Neural progenitor cell (in vitro differentiated cells): ENCODE measurements at regions not wholly inside any gene's neighbourhood (a gene's known extent, or its start where the extent isn't known, plus 50 kb on each side); places are given as distances from the start of the nearest gene placed in this dataset.

Experiments used
- DNase-seq: peaks from one replicate; pipeline ENCODE4 v3.0.0-alpha.2; 2016; ENCODE audit warnings: low spot score
- H2AFZ ChIP-seq: fragments of 200-600 bp; sonication (generic); replicated peaks from 2 replicates; pipeline ENCODE4 v1.6.1; 2016; ENCODE audit warnings: antibody characterized with exemption
- H3F3A ChIP-seq: fragments of 200-600 bp; sonication (generic); 2 replicates; pipeline ENCODE4 v1.6.1; 2016; ENCODE audit warnings: antibody characterized with exemption, low read depth
- H3K27ac ChIP-seq: fragments of 200-600 bp; sonication (generic); 2 replicates; pipeline ENCODE4 v1.5.1; 2016; ENCODE audit warnings: mild to moderate bottlenecking
- H3K27me3 ChIP-seq: fragments of 200-600 bp; sonication (generic); 2 replicates; pipeline ENCODE4 v1.6.1; 2016; ENCODE audit warnings: mild to moderate bottlenecking, moderate library complexity
- H3K36me3 ChIP-seq: fragments of 200-600 bp; sonication (generic); 2 replicates; pipeline ENCODE4 v1.5.1; 2016
- H3K4me1 ChIP-seq: fragments of 200-600 bp; sonication (generic); 2 replicates; pipeline ENCODE4 v1.6.1; 2016; ENCODE audit warnings: mixed run types
- H3K4me2 ChIP-seq: fragments of 200-600 bp; sonication (generic); 2 replicates; pipeline ENCODE4 v1.6.1; 2016
- H3K4me3 ChIP-seq: fragments of 200-600 bp; sonication (generic); 2 replicates; pipeline ENCODE4 v1.5.1; 2016
- H3K79me2 ChIP-seq: fragments of 200-600 bp; sonication (generic); 2 replicates; pipeline ENCODE4 v1.6.1; 2016; ENCODE audit warnings: low read depth
- H3K9ac ChIP-seq: fragments of 200-600 bp; sonication (generic); 2 replicates; pipeline ENCODE4 v1.6.1; 2016
- H3K9me3 ChIP-seq: fragments of 200-600 bp; sonication (generic); 2 replicates; pipeline ENCODE4 v1.5.1; 2016; ENCODE audit warnings: low read depth
- H4K20me1 ChIP-seq: fragments of 200-600 bp; sonication (generic); 2 replicates; pipeline ENCODE4 v1.6.1; 2016; ENCODE audit warnings: low read depth
- H3K27ac Mint-ChIP-seq: 3 replicates; pipeline ENCODE4 v1.8.0; 2021; ENCODE audit warnings: mixed read lengths
- H3K27me3 Mint-ChIP-seq: 2 replicates; pipeline ENCODE4 v1.8.0; 2022; ENCODE audit warnings: low read depth, mild to moderate bottlenecking, inconsistent platforms, moderate library complexity, mixed read lengths; ENCODE audit not compliant: insufficient read depth
- H3K36me3 Mint-ChIP-seq: 3 replicates; pipeline ENCODE4 v1.8.0; 2021; ENCODE audit warnings: mixed read lengths
- H3K4me1 Mint-ChIP-seq: 3 replicates; pipeline ENCODE4 v1.8.0; 2021; ENCODE audit warnings: mixed read lengths
- H3K4me3 Mint-ChIP-seq: 3 replicates; pipeline ENCODE4 v1.8.0; 2021; ENCODE audit warnings: mild to moderate bottlenecking, moderate library complexity, mixed read lengths
- H3K9me3 Mint-ChIP-seq: 3 replicates; pipeline ENCODE4 v1.8.0; 2020; ENCODE audit warnings: mixed read lengths
- EZH2 ChIP-seq: fragments of 200-600 bp; sonication (generic); IDR thresholded peaks from 2 replicates; pipeline ENCODE4 v1.6.1; 2017; ENCODE audit warnings: antibody characterized with exemption, mild to moderate bottlenecking, moderate library complexity
- EZH2phosphoT487 ChIP-seq: fragments of 200-600 bp; sonication (generic); IDR thresholded peaks from 2 replicates; pipeline ENCODE4 v1.6.1; 2017; ENCODE audit warnings: antibody characterized with exemption
- TF ChIP-seq, protein P1 (sequence below): fragments of 200-600 bp; sonication (generic); IDR thresholded peaks from 2 replicates; pipeline ENCODE4 v1.5.1; 2017; ENCODE audit warnings: antibody characterized with exemption, mild to moderate bottlenecking

- no peaks in the 10 kb centered on the region for H3K79me2 ChIP-seq
- H3K27me3 ChIP-seq = no peaks in the 10 kb centered on the region
- Mint-ChIP-seq H3K9me3 (peaks cover 9% of the 10 kb centered on the region), H3K4me3 (no peak overlapping the region), H3K36me3 (peaks cover 5% of the 10 kb centered on the region), H3K4me1 (peaks cover 17% of the 10 kb centered on the region), H3K27me3 (peaks cover 3% of the 10 kb centered on the region), H3K27ac (no peak overlapping the region)
- no peak overlapping the region for H3K4me3 ChIP-seq
- no peaks in the 10 kb centered on the region for H3K36me3 ChIP-seq
- H3K27ac ChIP-seq = no peak overlapping the region
- no peak overlapping the region for H2AFZ ChIP-seq
- peaks cover 7% of the 10 kb centered on the region for H3K4me1 ChIP-seq
- no peak overlapping the region for H3K4me2 ChIP-seq
- DNase-seq = no peak
- TF ChIP-seq EZH2 (no peak), EZH2phosphoT487 (no peak)
- TF ChIP-seq, protein P1, sequence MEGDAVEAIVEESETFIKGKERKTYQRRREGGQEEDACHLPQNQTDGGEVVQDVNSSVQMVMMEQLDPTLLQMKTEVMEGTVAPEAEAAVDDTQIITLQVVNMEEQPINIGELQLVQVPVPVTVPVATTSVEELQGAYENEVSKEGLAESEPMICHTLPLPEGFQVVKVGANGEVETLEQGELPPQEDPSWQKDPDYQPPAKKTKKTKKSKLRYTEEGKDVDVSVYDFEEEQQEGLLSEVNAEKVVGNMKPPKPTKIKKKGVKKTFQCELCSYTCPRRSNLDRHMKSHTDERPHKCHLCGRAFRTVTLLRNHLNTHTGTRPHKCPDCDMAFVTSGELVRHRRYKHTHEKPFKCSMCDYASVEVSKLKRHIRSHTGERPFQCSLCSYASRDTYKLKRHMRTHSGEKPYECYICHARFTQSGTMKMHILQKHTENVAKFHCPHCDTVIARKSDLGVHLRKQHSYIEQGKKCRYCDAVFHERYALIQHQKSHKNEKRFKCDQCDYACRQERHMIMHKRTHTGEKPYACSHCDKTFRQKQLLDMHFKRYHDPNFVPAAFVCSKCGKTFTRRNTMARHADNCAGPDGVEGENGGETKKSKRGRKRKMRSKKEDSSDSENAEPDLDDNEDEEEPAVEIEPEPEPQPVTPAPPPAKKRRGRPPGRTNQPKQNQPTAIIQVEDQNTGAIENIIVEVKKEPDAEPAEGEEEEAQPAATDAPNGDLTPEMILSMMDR = no peak
- H4K20me1 ChIP-seq = no peaks in the 10 kb centered on the region
- no peaks in the 10 kb centered on the region for H3F3A ChIP-seq
- no peaks in the 10 kb centered on the region for H3K9me3 ChIP-seq
- no peak overlapping the region for H3K9ac ChIP-seq
Measured at GRCh38 chr13:63403733-63404132, 1988.1 kb upstream of the PCDH20 start.

DNA sequence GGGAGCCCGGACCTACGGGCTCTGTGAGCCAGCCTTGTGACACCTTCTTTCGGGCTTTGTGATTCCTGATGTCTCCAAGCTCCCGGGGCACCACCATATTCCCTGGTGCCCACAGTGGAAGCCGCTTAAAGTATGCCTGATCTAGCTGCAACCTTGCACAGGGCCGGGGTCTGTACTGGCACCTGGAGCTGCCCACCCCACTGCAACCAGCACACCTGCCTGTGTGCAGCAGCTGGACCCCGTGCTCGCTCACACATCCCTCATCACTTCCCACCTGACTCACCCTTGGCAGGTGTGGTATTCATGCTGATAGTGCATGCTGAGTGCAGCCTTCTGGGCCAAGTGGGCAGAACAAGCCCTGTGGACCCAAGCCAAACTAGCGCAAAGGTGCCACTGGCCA is 1981.1 kb upstream of the PCDH20 start:
- Histone ChIP-seq H3K4me3 (no peak overlapping the region), H3K79me2 (no peaks in the 10 kb centered on the region), H3K36me3 (no peaks in the 10 kb centered on the region), H4K20me1 (no peaks in the 10 kb centered on the region), H3K27ac (no peak overlapping the region), H3F3A (no peaks in the 10 kb centered on the region), H3K4me1 (no peaks in the 10 kb centered on the region), H3K9me3 (no peaks in the 10 kb centered on the region), H3K27me3 (no peaks in the 10 kb centered on the region), H3K9ac (no peak overlapping the region), H2AFZ (no peak overlapping the region), H3K4me2 (no peak overlapping the region)
- no peak for TF ChIP-seq EZH2phosphoT487
- TF ChIP-seq, protein P1 = no peak
- TF ChIP-seq EZH2 = no peak
- DNase-seq = no peak
- no peaks in the 10 kb centered on the region for H3K36me3 Mint-ChIP-seq
- no peaks in the 10 kb centered on the region for H3K4me1 Mint-ChIP-seq
- H3K4me3 Mint-ChIP-seq = no peak overlapping the region
- H3K9me3 Mint-ChIP-seq = no peaks in the 10 kb centered on the region
- no peaks in the 10 kb centered on the region for H3K27me3 Mint-ChIP-seq
- H3K27ac Mint-ChIP-seq = no peak overlapping the region

DNA sequence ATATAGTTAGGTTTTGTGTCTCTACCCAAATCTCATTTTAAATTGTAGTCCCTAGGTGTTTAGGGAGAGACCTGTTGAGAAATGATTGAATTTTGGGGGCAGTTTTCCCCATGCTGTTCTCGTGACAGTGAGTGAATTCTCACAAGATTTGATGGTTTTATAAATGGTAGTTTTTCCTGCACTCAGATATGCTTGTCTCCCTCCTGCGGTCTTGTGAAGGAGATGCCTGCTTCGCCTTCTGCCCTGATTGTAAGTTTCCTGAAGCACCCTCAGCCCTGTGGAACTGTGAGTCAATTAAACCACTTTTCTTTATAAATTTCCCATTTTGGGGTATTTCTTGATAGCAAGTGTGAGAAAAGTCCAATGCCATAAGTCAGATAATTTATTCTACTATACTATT is 1977.5 kb upstream of the PCDH20 start:
- H3K27ac Mint-ChIP-seq = no peak overlapping the region
- H3K4me3 Mint-ChIP-seq = no peak overlapping the region
- no peaks in the 10 kb centered on the region for H3K9me3 ChIP-seq
- no peaks in the 10 kb centered on the region for H3K36me3 ChIP-seq
- H3K36me3 Mint-ChIP-seq = no peaks in the 10 kb centered on the region
- no peak for DNase-seq
- H3K27ac ChIP-seq = no peak overlapping the region
- H3K4me1 Mint-ChIP-seq = peaks cover 2% of the 10 kb centered on the region
- H4K20me1 ChIP-seq = no peaks in the 10 kb centered on the region
- H3K79me2 ChIP-seq = no peaks in the 10 kb centered on the region
- no peaks in the 10 kb centered on the region for H3F3A ChIP-seq
- H3K9ac ChIP-seq = no peak overlapping the region
- no peak overlapping the region for H3K4me2 ChIP-seq
- H3K9me3 Mint-ChIP-seq = peaks cover 2% of the 10 kb centered on the region
- H3K4me1 ChIP-seq = no peaks in the 10 kb centered on the region
- no peak overlapping the region for H3K4me3 ChIP-seq
- no peak overlapping the region for H2AFZ ChIP-seq
- no peaks in the 10 kb centered on the region for H3K27me3 ChIP-seq
- TF ChIP-seq EZH2phosphoT487 (no peak), EZH2 (no peak)
- TF ChIP-seq, protein P1 = no peak
- no peaks in the 10 kb centered on the region for H3K27me3 Mint-ChIP-seq

- H3K79me2 ChIP-seq = no peaks in the 10 kb centered on the region
- H3K27me3 ChIP-seq = no peaks in the 10 kb centered on the region
- H4K20me1 ChIP-seq = no peaks in the 10 kb centered on the region
- Mint-ChIP-seq H3K27me3 (no peaks in the 10 kb centered on the region), H3K9me3 (peaks cover 2% of the 10 kb centered on the region), H3K4me1 (peaks cover 2% of the 10 kb centered on the region), H3K4me3 (no peak overlapping the region), H3K27ac (no peak overlapping the region), H3K36me3 (no peaks in the 10 kb centered on the region)
- H3K27ac ChIP-seq = no peak overlapping the region
- DNase-seq = no peak
- H3K36me3 ChIP-seq = no peaks in the 10 kb centered on the region
- H3K4me2 ChIP-seq = no peak overlapping the region
- H3K4me3 ChIP-seq = no peak overlapping the region
- H3F3A ChIP-seq = no peaks in the 10 kb centered on the region
- H2AFZ ChIP-seq = no peak overlapping the region
- H3K9ac ChIP-seq = no peak overlapping the region
- H3K9me3 ChIP-seq = no peaks in the 10 kb centered on the region
- no peaks in the 10 kb centered on the region for H3K4me1 ChIP-seq
- no peak for TF ChIP-seq EZH2
- TF ChIP-seq, protein P1 = no peak
- no peak for TF ChIP-seq EZH2phosphoT487
Measured at GRCh38 chr13:63389756-63390155, 1974.1 kb upstream of the PCDH20 start.
